CD4-positive, alpha-beta T cell treated with Interleukin-12 subunit alpha and Interleukin-12 subunit beta, for 1 hour (primary cell): ENCODE measurements at regions not wholly inside any gene's neighbourhood (a gene's known extent, or its start where the extent isn't known, plus 50 kb on each side); places are given as distances from the start of the nearest gene placed in this dataset.

Experiments used
- DNase-seq: peaks from one replicate; pipeline ENCODE4 v3.0.0-alpha.2; 2020

DNA sequence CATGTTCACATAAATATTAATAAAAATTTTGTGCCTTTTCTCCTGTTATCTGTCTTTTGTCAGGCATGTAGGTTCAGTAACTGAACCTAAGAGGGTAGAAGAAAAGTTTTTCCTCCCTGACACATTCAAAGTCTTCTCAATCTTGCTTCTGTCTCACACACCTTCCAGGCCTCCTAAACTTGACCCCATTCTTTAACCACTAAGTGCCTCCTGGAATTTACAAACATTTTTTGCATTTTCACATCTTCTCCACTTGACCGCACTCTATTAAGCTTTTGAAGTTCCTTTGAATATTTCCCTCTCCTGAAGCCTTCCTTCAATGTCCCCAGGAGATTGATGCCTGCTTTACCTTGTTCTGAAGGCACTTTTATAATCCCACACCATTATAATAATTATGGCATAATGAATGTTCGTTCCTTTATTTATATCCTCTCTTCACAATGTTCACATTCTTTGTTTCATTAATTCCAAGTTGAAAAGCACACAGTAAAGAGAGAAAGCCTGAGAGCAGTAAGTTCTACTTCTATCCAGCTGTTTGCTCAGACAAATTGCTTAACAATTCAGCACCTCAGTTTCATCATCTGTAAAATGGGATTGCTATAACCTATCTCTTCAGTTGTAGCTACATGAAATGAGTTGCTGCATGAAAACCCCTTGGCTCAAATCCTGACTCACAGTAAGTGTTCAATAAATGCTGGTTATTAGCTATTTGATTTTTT, 184.8 kb upstream of the KLHL29 start:
- no peak for DNase-seq

DNA sequence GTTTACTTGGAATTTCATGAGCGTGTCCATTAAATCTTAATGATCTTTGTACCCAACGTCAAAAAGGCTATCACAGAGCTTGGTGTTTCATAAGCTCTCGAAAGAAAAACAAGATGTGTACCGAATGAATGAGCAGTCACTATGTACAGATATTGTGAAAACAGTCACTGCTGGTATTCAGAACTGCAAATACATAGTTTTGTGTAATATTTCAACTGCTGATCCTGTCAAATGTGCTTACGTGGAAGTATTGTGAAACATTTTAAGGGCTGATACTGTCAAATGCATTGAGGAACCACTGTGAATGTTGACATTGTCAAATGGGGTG, 184.2 kb upstream of the KLHL29 start:
- DNase-seq: no peak

DNA sequence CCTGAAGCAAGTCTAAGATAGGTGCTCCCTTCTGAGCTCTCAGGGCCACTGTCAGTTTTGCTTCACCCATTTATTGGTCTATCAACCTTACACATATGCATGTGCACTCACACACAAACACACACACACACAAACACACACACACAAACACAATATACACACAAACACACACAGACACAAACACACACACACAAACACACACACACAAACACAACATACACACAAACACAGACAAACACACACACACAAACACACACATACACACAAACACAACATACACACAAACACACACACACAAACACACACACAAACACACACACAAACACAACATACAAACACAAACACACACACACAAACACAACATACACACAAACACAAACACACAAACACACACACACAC, 181.6 kb upstream of the KLHL29 start:
- DNase-seq: no peak

DNA sequence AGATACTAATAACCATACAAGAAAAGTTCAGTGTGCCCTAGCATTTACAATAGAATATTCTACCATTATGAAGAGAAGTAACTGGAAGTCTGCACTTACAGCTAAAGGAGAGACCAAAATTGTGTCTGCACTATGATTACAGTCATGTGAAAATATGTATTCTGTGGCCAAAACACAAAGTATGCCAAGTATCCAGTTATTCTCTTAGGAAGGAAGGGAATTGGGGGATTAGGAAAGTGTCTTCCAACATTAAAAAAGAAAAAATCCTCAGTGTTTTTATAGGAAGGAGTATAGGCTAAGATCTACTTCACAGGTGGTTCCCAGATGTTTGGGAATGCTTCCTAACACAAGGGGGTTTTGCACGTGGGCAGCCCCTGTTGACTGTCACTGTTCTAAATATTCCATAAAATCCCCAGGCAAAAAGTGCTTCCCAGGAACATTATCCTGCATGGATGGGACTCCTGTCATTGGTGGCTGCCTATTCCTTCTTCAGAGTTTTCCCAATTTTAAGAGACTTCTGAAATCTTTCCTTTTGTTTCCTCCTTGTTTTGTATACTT, 180.2 kb upstream of the KLHL29 start:
- DNase-seq: no peak

DNA sequence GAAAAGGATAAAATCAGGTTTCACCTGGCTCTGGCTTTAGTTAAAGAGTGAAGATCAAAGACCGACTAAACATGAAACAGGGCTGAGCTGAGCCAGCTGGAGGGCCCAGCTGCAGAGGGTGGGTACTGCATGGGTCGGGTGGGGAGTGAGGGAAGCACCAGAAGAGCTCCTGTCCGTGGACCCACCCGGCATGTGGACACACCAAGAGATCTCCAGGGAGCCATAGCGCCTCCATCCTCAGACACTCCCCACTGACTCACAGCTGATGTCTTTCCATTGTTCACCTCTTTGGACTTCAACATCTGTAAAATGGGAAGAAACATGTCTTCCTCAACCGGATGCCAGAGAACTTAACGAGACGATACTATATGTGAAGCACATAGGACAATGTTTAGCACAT, 178.3 kb upstream of the KLHL29 start:
- no peak for DNase-seq

DNA sequence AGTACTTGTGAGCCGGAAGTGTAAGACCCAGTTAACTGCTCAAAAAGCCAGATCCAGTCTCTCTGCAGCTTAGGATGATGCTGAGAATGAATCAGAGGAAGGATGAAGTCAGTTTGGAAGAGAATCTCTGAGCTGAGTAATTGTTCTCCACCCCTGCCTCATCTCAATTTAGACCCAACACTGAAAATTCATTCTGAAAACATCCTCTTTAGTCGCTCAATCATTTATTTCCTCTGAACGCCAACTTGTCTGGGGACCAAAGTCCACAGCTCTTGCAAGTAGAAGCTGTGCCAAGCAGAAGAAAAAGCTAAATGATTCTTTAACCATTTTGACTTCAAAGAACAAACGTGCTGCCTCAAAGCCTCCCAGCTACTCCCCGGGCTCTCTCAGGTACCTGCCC, 177.1 kb upstream of the KLHL29 start:
- DNase-seq: no peak

DNA sequence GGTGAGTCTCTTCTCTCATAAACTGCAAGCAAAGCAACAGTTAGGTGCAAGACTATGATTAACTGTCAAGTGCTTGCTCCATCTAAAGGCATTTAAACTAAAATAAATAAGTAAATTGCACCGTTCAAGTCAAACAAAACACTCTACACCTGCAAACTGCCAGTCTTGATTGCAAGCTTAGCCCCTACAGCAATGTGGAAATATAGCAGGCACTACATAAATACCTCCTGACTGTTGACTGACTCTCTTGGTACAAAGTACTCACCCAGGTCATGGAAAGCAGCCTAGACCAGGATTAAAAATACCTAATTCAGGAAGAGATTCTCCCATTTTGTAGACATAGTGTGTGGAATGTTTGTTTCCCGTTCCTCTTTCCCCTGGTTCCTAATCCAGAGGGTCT, 176.6 kb upstream of the KLHL29 start:
- DNase-seq: no peak

DNA sequence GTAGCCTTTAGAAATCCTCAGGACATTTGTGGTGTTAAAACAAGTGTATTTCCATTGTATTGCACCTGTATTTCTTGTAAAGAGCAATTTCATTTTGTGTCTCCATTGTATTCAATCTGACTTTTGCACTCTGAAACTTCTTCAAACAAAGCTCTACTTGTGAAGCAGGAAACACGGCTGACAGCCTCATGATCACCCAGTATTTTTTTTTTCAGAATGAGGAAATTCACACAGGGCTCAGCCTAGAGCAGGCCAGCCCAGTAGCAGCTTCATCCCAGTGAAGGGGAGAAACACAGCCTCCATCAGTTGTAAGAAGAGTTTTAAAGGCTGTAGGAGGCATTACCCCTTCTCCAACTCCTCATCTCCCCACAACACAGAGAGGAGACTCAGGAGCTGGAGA, 175.9 kb upstream of the KLHL29 start:
- no peak for DNase-seq

DNA sequence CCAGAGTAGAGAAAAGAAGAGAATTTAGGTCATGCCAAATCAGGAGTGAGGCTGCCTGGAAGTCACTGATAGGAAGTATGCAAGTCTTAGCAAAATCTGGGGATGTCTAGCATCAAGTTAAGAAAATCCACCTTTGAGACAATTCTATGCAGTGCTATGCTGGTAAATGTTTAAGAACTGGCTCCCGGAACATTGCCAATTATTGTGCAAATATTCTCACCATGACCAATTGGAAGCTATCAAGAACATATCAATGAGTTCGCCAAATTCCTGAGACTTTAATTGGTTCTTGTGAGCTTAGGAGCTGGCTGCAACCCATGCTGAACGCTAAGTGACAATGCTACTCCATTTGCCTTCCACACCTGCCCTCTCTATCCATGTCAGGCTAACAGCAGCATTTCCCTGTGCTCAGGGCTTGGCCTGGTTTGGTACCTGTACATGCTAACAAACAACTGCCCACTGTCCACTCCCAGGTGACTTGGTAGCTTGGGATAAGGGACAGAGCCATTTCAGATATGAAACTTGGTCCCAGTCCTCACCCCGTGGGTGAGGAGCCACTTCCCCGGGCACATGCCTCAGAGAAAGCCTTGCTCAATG, 172.9 kb upstream of the KLHL29 start:
- DNase-seq: no peak

DNA sequence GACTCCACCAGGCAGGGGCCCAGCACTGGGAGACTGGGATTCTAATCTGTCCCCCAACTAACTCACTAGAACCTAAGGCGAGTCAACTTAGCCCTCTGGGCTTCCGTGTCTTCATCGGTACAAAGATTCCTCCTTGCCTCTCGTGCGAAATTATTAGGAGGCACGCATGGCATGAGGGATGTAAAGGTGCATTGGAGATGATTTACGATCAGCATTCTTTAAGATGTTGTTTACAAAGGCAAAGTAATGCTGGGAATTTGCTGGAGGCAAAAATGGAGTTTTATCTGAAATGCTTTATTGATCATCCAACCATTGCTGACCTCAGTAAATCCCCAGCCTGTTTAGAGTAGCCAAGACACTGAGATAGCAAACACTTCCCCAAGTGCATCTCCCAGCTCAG, 171.8 kb upstream of the KLHL29 start:
- no peak for DNase-seq

DNA sequence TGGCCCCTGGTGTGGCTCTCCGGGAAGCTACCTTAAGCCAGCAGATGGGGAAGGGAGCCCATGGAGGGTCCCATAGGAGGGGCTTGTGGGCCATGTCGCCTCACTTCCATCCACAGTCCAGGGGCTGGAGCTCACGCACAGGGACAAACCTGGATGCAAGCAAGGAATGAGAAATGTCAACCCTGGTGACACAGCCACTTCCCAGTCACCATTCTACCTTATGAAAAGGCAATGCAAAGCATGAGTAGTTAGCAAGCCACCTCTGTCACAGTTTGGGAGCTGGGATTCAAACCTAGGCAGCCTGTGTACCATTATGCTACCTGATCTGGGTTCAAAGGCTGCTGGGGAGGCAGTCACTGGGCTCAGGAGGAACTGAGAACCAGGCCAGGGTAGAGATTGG, 170.0 kb upstream of the KLHL29 start:
- no peak for DNase-seq

DNA sequence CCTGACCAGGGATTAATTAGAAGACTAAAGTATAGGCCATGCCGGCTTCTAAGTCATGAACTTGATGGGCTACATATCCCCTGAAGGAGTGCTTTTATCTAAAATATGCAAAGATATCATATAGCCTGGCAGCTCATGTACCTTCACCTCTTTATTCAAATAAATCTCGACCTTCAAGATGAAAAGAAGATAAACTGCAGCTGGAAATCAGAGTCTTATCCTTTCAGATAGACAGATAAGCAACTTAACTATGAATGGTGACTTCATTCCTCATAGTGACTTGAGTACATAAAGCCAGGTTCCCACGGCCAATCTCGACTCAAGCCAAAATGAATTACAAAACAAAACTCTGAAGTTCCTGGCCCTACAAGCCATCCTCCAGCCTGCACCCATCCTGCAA, 165.3 kb upstream of the KLHL29 start:
- DNase-seq: no peak

DNA sequence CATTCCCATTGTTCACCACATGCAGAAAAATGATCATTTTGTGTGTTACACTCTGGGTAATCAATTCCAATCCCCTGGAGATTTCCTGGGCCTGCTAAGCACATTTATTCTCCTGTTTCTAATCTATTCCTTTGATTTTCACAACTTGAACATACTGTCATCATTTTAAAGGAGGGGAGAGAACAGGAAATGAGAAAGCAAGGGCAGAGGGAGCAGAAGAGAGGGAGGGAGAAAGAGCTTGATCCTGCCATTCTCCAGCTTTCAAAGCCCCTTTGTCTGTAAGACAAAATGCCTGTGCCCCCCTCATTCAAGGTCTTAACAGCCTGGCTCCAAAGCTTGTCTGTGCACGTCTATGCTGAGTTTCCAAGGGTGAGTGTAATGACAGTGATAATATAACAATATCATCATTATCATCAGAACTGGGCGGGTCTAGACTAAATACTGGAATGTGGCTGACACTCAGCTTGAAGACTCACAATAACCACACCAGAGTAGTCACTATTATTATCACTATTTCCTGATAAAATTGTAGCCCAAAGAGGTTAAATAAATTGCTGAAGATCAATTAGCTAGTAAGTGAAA, 164.4 kb upstream of the KLHL29 start:
- DNase-seq: no peak

DNA sequence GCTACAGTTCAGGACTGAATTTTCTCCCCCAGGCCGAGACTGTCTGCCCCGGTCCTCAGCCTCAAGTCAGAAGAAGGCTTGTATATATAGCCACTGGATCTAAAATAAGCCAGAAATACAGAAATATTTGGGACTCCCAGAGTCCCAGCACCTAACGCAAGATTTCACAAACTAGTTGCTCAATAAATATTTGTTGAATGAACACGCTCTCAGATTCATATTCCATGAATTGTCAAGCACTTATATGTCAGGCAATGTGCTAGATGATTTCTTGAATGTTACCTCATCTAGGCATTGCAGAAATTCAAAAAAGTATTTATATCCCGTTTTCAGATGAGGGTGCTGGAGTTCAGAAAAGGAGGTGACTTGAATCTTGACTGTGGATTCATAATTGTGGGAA, 163.7 kb upstream of the KLHL29 start:
- DNase-seq: no peak

DNA sequence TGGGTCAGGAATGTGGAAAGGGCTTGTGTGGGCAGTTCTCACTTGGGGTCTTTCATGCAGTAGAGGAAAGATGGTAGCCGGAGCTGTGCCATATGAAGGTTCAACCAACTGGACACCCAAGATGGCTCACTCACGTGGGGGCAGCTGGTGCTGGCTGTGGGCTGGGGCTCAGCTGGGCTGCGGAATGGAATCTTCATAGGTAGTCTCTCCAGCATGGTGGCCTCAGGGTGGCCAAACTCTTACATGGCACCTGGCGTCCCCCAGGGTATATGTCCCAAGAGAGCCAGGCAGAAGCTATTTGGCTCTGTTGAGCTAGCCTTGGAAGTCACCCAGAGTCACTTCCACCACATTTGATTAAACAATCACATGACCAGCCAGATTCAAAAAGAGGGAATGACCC, 163.1 kb upstream of the KLHL29 start:
- DNase-seq: no peak

DNA sequence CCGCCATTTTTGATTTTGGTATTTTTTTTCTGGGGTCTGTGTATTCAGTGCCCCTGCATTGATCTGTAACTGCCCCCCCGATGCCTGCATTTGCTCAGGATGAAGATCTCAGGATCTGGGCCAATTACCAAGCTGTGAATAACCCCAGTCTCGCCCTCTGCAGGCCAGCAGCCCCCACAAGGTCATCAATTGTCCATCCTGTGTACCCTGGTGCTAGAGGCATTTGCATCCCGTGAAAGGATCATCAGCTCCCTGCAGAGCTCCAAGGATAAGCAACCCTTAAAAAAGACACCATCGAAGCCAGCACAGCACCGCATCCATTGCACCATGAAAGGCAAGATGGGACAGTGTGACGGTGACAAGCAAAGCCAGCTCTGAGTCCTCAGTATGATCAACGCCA, 154.1 kb upstream of the KLHL29 start:
- DNase-seq: no peak

DNA sequence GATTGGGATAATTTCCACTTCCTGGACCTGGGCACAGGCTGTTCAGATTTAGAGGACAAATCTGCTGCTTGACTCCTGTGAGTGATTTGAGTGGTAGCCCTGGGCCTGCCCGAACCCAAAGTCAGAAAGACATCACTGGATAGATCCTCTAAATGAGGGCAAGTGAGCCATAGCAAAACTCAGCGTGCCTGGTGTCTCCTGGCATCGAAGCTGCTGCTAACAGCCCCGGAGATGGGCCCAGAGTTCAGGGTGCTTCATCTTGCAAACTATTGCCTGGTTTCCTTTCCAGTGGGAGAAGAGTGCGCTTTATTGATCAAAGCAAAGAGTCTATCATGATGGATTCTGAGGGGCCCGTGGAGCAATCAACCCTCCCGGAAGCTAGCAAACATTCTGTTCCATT, 153.1 kb upstream of the KLHL29 start:
- no peak for DNase-seq

DNA sequence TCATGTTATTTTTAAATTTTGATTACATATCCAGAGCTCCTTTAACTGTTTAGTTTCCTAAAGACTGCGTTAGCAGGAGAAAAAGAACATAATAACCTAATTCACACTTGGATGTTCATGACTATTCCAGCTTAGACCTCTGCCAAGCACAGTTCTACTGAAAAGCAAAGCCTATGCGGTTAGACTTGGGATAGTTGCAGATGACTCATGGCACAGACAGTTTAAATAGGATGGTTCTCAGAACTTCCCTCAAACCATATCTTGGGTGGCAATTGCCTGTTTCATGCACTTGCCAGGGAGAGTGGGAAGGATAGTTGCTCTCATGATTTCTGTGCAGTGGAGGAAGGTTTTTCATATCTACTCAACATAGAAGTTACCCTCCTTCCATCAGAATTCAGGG, 149.7 kb upstream of the KLHL29 start:
- DNase-seq: no peak

DNA sequence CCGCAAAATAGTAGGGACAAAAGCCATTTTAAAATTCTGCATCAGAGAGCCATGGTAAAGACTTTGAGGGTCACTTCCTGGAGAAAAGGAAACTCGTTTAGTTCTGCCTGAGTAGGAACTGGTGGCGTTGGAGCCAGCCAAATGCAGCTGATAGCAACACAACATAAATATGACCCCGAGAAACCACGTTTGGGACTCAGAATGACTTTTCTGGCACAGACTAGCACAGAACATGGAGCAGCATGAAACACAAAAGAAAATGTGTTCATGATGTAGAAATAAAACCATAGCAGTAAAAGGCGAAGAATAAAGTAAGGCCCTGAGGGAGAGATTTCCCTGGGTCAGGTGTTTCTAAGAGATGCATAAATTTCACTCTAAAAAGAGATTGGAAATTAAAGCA, 149.2 kb upstream of the KLHL29 start:
- no peak for DNase-seq

DNA sequence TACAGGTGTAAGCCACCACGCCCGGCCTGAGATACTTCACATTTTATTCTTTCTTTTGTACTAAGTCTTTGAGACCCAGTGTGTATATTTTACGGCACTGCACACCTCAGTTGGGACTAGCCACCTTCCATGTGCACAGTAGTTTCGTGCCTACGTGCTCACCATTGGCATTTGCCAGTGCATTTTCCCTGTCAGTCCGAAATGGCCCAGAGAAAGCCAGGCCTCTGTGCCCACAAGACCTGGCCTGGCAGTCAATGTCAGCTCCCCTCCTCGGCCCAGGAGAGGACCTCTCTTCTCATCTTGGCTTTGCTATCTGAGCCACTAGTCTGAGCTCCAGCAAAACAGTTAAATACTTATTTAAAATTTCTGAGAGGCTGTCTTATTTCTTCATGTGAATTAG, 147.8 kb upstream of the KLHL29 start:
- DNase-seq: no peak

DNA sequence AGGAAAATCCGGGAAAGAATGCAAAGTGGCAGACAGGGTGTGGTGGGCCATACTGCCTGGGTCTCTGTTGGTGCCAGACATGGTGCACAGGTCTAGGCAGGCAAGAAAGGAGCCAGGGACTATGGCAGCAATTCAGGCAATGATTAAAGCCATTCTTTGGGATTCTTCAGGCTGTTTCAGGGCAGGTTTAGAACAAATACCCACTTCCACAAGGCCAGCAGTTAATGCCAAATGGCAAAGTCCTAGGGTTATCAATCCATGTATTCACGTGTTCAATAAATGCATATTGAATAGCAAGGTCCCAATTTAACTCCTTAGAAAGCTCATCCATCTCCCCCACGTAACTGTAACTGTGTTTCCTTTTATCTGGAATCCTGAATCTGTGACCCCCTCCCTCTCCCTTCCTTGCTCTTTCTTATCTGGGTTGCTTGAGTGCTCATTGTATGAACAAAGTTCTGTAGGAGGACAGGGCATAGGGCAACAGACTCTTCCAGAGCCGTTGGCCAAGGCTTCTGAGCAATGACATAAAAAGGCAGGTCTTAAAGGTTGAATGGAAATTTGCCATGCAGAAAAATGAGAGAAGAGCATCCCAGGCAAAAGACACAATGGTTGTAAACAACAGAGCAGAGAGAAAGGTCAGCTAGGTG, 146.8 kb upstream of the KLHL29 start:
- DNase-seq: no peak

DNA sequence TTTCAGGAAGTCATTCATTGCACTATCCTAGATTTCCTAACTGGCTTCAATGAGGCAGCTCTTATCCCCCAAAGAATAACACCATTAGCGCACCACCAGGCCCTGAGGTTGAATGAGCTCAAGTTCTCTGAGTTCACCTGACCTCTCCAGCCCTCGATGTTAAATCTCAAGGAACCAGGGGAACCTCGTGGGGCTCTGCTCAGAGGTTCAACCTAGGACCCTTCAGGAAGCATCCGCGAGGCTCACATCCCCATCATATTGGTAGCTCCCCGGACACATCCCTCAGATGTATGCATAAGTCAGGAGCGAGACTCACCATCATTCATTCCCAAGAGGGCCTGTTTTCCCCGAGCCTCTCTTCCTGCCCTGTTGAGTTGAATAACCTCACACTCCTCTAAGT, 145.6 kb upstream of the KLHL29 start:
- no peak for DNase-seq

DNA sequence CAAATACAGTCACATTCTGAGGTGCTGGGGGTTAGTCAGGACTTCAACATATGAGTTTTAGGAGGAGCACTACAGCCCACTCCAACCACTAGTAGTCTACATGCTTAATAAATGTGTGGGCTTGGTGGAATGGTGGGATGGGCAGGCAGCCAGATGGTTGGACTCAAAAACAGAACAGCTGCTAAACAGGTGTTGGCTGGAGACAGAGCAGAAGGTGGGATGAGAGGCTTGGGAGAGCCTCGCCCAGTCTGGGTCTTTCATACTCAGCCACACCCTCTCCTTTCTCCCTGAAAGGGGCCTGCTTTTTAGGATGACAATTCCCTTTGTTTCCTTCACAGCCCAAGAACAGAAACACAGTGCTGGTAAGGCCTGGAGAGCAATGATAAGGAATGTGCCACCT, 143.9 kb upstream of the KLHL29 start:
- DNase-seq: no peak

DNA sequence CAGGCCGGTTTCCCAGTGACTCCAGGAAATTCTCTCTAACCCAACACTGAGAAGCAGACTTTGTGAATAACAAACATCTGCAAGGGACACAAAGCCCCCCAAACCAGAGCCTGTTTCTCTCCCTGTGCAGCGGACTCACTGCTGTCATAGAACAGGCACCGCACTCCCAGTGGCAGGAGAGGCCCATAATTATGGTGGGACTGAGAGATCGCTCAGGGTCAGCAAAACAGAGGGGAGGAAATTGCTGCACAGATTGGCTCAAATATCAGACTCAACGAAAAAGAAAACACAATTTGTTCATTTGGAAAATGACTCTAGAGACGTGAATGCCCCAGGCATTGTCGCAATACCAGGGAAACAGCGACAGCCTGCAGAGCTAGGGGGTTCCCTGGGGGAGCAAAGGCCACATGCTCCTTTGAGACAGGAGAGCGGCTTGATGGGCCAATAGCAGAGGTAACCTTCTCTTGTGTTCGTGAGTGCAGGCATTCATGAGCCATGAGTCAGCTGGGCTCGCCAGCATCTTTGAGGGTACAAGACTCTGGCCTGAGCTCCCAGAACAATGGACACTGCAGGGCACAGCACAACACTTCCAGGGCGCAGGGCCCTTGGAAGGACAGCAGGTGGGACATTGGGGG, 143.3 kb upstream of the KLHL29 start:
- no peak for DNase-seq
